ENCODE measurements at regions not wholly inside any gene's neighbourhood (a gene's known extent, or its start where the extent isn't known, plus 50 kb on each side); places are given as distances from the start of the nearest gene placed in this dataset.

- DNase-seq (ENCODE audit: low read depth in 3 of 3), result no peak
These were observed 1154.9 kb upstream of the TMEFF2 start for GRCh38 chr2:193349642-193350041.

GRCh38 chr2:193348055-193348454 is 1153.3 kb upstream of the TMEFF2 start:
- DNase-seq (ENCODE audit: low read depth in 3 of 3), result no peak

- DNase-seq (ENCODE audit: low read depth in 3 of 3), result no peak
These were observed 1142.0 kb upstream of the TMEFF2 start for GRCh38 chr2:193336781-193337180.

GRCh38 chr2:193334401-193334800 is 1139.7 kb upstream of the TMEFF2 start:
- DNase-seq (ENCODE audit: low read depth in 3 of 3), result no peak

- no peak for DNase-seq (ENCODE audit: low read depth in 3 of 3)
These were observed 1138.8 kb upstream of the TMEFF2 start for GRCh38 chr2:193333539-193333938.

- DNase-seq (ENCODE audit: low read depth in 3 of 3), result no peak
These were observed 1138.2 kb upstream of the TMEFF2 start for GRCh38 chr2:193332941-193333340.

- no peak for DNase-seq (ENCODE audit: low read depth in 3 of 3)
These were observed 1136.9 kb upstream of the TMEFF2 start for GRCh38 chr2:193331676-193332075.

- no peak for DNase-seq (ENCODE audit: low read depth in 3 of 3)
These were observed 1131.6 kb upstream of the TMEFF2 start for GRCh38 chr2:193326296-193326695.

GRCh38 chr2:193315428-193316091 is 1120.8 kb upstream of the TMEFF2 start:
- no peak for DNase-seq (ENCODE audit: low read depth in 3 of 3)

GRCh38 chr2:193303464-193303863 is 1108.7 kb upstream of the TMEFF2 start:
- no peak for DNase-seq (ENCODE audit: low read depth in 3 of 3)

GRCh38 chr2:193294371-193294770 is 1099.6 kb upstream of the TMEFF2 start:
- no peak for DNase-seq (ENCODE audit: low read depth in 3 of 3)

- DNase-seq (ENCODE audit: low read depth in 3 of 3), result no peak
These were observed 1084.6 kb upstream of the TMEFF2 start for GRCh38 chr2:193279361-193279760.

GRCh38 chr2:193276988-193277387 is 1082.3 kb upstream of the TMEFF2 start:
- no peak for DNase-seq (ENCODE audit: low read depth in 3 of 3)

GRCh38 chr2:193276560-193276959 is 1081.8 kb upstream of the TMEFF2 start:
- DNase-seq (ENCODE audit: low read depth in 3 of 3), result no peak

GRCh38 chr2:193276069-193276468 is 1081.3 kb upstream of the TMEFF2 start:
- DNase-seq (ENCODE audit: low read depth in 3 of 3), result no peak

GRCh38 chr2:193272011-193272410 is 1077.3 kb upstream of the TMEFF2 start:
- DNase-seq (ENCODE audit: low read depth in 3 of 3), result no peak

GRCh38 chr2:193270816-193271215 is 1076.1 kb upstream of the TMEFF2 start:
- no peak for DNase-seq (ENCODE audit: low read depth in 3 of 3)

GRCh38 chr2:193267496-193268002 is 1072.8 kb upstream of the TMEFF2 start:
- DNase-seq (ENCODE audit: low read depth in 3 of 3), result no peak

- DNase-seq (ENCODE audit: low read depth in 3 of 3), result no peak
These were observed 1058.3 kb upstream of the TMEFF2 start for GRCh38 chr2:193253014-193253530.

- no peak for DNase-seq (ENCODE audit: low read depth in 3 of 3)
These were observed 1057.2 kb upstream of the TMEFF2 start for GRCh38 chr2:193251909-193252308.

GRCh38 chr2:193250389-193250788 is 1055.7 kb upstream of the TMEFF2 start:
- no peak for DNase-seq (ENCODE audit: low read depth in 3 of 3)

GRCh38 chr2:193240752-193241151 is 1046.0 kb upstream of the TMEFF2 start:
- DNase-seq (ENCODE audit: low read depth in 3 of 3), result no peak

- no peak for DNase-seq (ENCODE audit: low read depth in 3 of 3)
These were observed 1036.9 kb upstream of the TMEFF2 start for GRCh38 chr2:193231634-193232033.

GRCh38 chr2:193228276-193228675 is 1033.5 kb upstream of the TMEFF2 start:
- DNase-seq (ENCODE audit: low read depth in 3 of 3), result no peak

Data from stimulated activated CD4-positive, alpha-beta T cell treated with anti-CD3 and anti-CD28 coated beads, TNF-alpha, amount 100 ng/mL, for 24 hours (primary cell).